Subcutaneous abdominal adipose tissue (tissue), 5 donors: ENCODE measurements at regions not wholly inside any gene's neighbourhood (a gene's known extent, or its start where the extent isn't known, plus 50 kb on each side); places are given as distances from the start of the nearest gene placed in this dataset.

Experiments used
- H3K27ac ChIP-seq: one replicate; pipeline ENCODE4 v1.7.0; 2013; ENCODE audit warnings: low read depth, mild to moderate bottlenecking, inconsistent platforms, low read length, moderate library complexity
- H3K27me3 ChIP-seq, 5 donors: one replicate each; pipeline ENCODE4 v1.7.0; 2013; ENCODE audit warnings: low read length in 5 of 5, inconsistent platforms in 1 of 5; ENCODE audit not compliant: control insufficient read depth in 5 of 5, insufficient read depth in 4 of 5
- H3K36me3 ChIP-seq, 5 donors: one replicate each; pipeline ENCODE4 v1.7.0; 2013; ENCODE audit warnings: low read length in 5 of 5; ENCODE audit not compliant: control insufficient read depth in 5 of 5, insufficient read depth in 5 of 5
- H3K4me1 ChIP-seq, 5 donors: one replicate each; pipeline ENCODE4 v1.7.0; 2013; ENCODE audit warnings: low read length in 5 of 5, mild to moderate bottlenecking in 3 of 5, moderate library complexity in 1 of 5; ENCODE audit not compliant: control insufficient read depth in 5 of 5, insufficient read depth in 5 of 5
- H3K4me3 ChIP-seq, 5 donors: one replicate each; pipeline ENCODE4 v1.7.0; 2013; ENCODE audit warnings: low read length in 5 of 5, low read depth in 1 of 5
- H3K9ac ChIP-seq, 5 donors: one replicate each; pipeline ENCODE4 v1.7.0; 2013; ENCODE audit warnings: low read length in 5 of 5, mild to moderate bottlenecking in 4 of 5, moderate library complexity in 3 of 5
- H3K9me3 ChIP-seq, 5 donors: one replicate each; pipeline ENCODE4 v1.7.0; 2013; ENCODE audit warnings: low read length in 5 of 5; ENCODE audit not compliant: control insufficient read depth in 5 of 5
- donor health status: healthy.
- donor health status: healthy.
- donor health status: healthy.
- donor health status: healthy.
- donor health status: healthy.

DNA sequence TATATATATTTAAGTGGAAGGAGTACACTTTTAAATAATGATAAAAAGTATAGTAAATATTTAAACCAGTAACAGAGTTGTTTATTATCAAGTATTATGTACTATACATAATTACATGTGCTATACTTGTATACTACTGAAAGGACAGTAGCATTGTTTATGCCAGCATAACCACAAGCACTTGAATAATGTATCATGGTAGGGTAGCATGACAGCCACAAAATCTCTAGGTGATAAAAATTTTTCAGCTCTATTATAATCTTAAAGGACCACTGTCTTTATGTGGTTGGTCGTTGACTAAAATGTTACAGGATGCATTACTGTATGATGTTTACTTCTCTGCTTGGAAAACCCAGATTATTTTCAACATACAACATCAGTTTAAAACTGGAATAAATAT is 349.2 kb downstream of the CASP12 start:
- H3K4me1 ChIP-seq = no peaks in the 10 kb centered on the region
- H3K9ac ChIP-seq = no peak overlapping the region
- no peak overlapping the region for H3K4me3 ChIP-seq
- no peaks in the 10 kb centered on the region for H3K27me3 ChIP-seq
- no peaks in the 10 kb centered on the region for H3K9me3 ChIP-seq
- H3K36me3 ChIP-seq = no peaks in the 10 kb centered on the region
- H3K27ac ChIP-seq = no peak overlapping the region

DNA sequence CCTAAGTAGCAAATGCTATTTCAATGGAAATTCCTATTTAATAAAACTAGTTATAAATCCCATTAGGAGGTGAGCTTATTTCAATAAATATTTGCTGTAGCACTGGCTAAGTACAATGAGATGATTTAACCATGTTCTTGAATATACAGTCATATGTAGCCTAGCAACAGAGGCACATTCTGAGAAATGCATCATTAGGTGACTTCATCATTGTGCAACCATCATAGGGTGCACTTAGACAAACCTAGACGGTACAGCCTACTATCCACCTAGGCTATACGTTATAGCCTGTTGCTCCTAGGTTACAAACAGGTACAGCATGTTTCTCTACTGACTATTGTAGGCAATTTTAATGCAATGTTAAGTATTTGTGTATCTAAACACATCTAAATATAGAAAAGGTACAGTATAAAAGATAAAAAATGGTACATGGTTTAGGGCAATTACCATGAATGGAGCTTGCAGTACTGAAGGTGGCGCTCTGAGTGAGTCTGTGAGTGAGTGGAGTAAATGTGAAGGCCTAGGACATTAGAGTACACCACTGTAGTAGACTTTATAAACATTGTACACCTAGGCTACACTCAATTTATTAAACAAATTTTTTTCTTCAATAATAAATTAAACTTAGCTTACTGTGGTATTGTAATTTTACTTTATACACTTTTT is 350.1 kb downstream of the CASP12 start:
- no peak overlapping the region for H3K9ac ChIP-seq
- no peak overlapping the region for H3K27ac ChIP-seq

DNA sequence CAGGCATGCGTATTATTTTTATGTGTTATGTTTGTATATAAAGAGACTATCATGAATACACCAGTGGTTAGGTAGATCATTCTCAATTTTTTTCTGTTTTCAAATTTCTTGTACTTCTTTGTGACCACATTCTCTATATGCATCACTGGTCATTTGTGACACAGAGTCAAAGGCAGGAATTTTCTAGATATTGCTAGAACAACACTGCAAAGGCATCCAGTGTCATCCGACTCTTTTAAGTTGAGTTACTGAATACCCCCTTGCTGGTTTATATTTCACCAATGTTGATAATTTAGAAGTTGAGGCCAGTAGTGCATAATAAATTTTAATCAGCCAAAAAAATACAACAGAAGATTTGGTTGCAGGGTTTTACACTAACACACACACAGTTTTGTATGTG is 351.8 kb downstream of the CASP12 start:
- peaks cover 0 to 4% (median 0%) of the 10 kb centered on the region in 5 donors for H3K4me1 ChIP-seq
- H3K4me3 ChIP-seq = no peak overlapping the region
- no peak overlapping the region for H3K27ac ChIP-seq
- H3K9me3 ChIP-seq = no peaks in the 10 kb centered on the region
- H3K36me3 ChIP-seq = no peaks in the 10 kb centered on the region
- no peaks in the 10 kb centered on the region for H3K27me3 ChIP-seq
- no peak overlapping the region for H3K9ac ChIP-seq

More for the DNA sequence above, 350.1 kb downstream of the CASP12 start:
- no peaks in the 10 kb centered on the region for H3K9me3 ChIP-seq
- no peaks in the 10 kb centered on the region for H3K36me3 ChIP-seq
- H3K4me3 ChIP-seq = no peak overlapping the region
- no peaks in the 10 kb centered on the region for H3K4me1 ChIP-seq
- H3K27me3 ChIP-seq = no peaks in the 10 kb centered on the region

- Histone ChIP-seq H3K9me3 (no peaks in the 10 kb centered on the region), H3K4me1 (peaks cover 0 to 4% (median 0%) of the 10 kb centered on the region in 5 donors), H3K4me3 (no peak overlapping the region), H3K27me3 (no peaks in the 10 kb centered on the region), H3K9ac (no peak overlapping the region), H3K36me3 (no peaks in the 10 kb centered on the region), H3K27ac (no peak overlapping the region)
Observed at GRCh38 chr11:104541701-104542100, 356.6 kb downstream of the CASP12 start.

- Histone ChIP-seq H3K9ac (no peak overlapping the region), H3K4me1 (peaks cover 0 to 4% (median 0%) of the 10 kb centered on the region in 5 donors), H3K9me3 (no peaks in the 10 kb centered on the region), H3K4me3 (no peak overlapping the region), H3K27me3 (no peaks in the 10 kb centered on the region), H3K27ac (no peak overlapping the region), H3K36me3 (no peaks in the 10 kb centered on the region)
Observed at GRCh38 chr11:104538313-104538712, 359.9 kb downstream of the CASP12 start.

- Histone ChIP-seq H3K4me3 (no peak overlapping the region), H3K36me3 (no peaks in the 10 kb centered on the region), H3K9me3 (no peaks in the 10 kb centered on the region), H3K27me3 (no peaks in the 10 kb centered on the region), H3K9ac (no peak overlapping the region), H3K27ac (no peak overlapping the region), H3K4me1 (peaks cover 0 to 9% (median 0%) of the 10 kb centered on the region in 5 donors)
Observed at GRCh38 chr11:104534278-104534677, 364.0 kb downstream of the CASP12 start.

GRCh38 chr11:104531894-104532293 is 366.4 kb downstream of the CASP12 start:
- H3K36me3 ChIP-seq = no peaks in the 10 kb centered on the region

GRCh38 chr11:104531075-104531474 is 367.1 kb upstream of the PDGFD start:
- no peaks in the 10 kb centered on the region for H3K9me3 ChIP-seq
- H3K27ac ChIP-seq = no peak overlapping the region
- no peaks in the 10 kb centered on the region for H3K27me3 ChIP-seq

More at GRCh38 chr11:104531894-104532293, 366.4 kb downstream of the CASP12 start:
- H3K4me3 ChIP-seq = no peak overlapping the region
- H3K27me3 ChIP-seq = no peaks in the 10 kb centered on the region
- no peak overlapping the region for H3K27ac ChIP-seq
- H3K4me1 ChIP-seq = peaks cover 0 to 15% (median 0%) of the 10 kb centered on the region in 5 donors
- H3K9me3 ChIP-seq = no peaks in the 10 kb centered on the region
- H3K9ac ChIP-seq = no peak overlapping the region

GRCh38 chr11:104529906-104530305 is 366.0 kb upstream of the PDGFD start:
- H3K27ac ChIP-seq = no peak overlapping the region
- H3K36me3 ChIP-seq = no peaks in the 10 kb centered on the region
- no peak overlapping the region for H3K4me3 ChIP-seq
- no peaks in the 10 kb centered on the region for H3K9me3 ChIP-seq
- H3K9ac ChIP-seq = no peak overlapping the region
- no peaks in the 10 kb centered on the region for H3K27me3 ChIP-seq
- H3K4me1 ChIP-seq = peaks cover 0 to 30% (median 10%) of the 10 kb centered on the region in 5 donors

More at GRCh38 chr11:104531075-104531474, 367.1 kb upstream of the PDGFD start:
- no peaks in the 10 kb centered on the region for H3K36me3 ChIP-seq
- H3K9ac ChIP-seq = no peak overlapping the region
- H3K4me1 ChIP-seq = peaks cover 0 to 21% (median 4%) of the 10 kb centered on the region in 5 donors
- H3K4me3 ChIP-seq = no peak overlapping the region

DNA sequence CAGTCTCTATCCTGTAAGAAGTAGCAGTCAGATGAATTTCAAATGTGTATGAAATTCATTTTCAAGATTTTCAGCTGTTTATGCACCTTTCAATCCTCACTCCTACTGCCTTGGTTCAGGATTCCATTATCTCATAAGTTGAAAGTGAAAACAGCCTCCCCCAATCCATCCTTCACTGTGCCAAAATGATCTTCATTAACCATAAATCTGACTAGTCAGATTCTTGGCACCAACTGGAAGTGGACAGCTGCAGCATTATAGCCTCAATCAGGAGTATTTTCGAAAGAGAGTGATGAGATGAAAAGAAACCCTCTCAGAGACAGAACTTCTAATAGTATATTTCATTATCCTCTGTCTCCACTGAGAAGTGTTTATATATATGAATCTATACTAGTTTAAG is 365.3 kb upstream of the PDGFD start:
- no peak overlapping the region for H3K4me3 ChIP-seq
- no peak overlapping the region for H3K27ac ChIP-seq
- H3K36me3 ChIP-seq = no peaks in the 10 kb centered on the region
- H3K9ac ChIP-seq = no peak overlapping the region
- H3K4me1 ChIP-seq = peaks cover 0 to 32% (median 10%) of the 10 kb centered on the region in 5 donors
- H3K27me3 ChIP-seq = no peaks in the 10 kb centered on the region
- no peaks in the 10 kb centered on the region for H3K9me3 ChIP-seq
